ENCODE measurements at regions not wholly inside any gene's neighbourhood (a gene's known extent, or its start where the extent isn't known, plus 50 kb on each side); places are given as distances from the start of the nearest gene placed in this dataset.

DNA sequence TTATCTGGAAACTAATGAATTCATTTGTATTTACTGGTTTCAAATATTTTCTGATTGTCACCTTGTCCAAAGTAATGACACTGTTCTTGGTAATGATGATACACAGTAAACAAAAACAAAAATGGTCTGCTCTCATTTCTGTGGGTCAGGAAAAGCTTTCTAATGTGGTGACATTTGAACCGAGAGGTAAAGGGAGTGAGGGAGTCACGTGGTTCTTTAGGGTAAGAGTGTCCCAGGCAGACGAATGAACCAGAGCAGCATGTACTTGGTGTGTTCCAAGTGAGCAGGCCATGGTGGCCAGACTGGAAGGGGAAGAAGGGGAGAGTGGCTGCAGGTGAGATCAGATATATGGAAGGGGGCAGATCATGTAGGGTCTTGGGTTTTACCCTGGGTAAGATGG, 247.0 kb upstream of the SLC30A5 start:
- TF ChIP-seq POLR2A (IDR thresholded peaks at IDR 0.05; ENCODE audit: low read depth, low read length) (no peak), TAF1 (IDR thresholded peaks at IDR 0.05; ENCODE audit: borderline replicate concordance, low read depth, low read length) (no peak), POLR2AphosphoS5 (IDR thresholded peaks at IDR 0.05; ENCODE audit: low read depth, low read length) (no peak)

Measured in GM12892 (cell line).